ENCODE measurements at regions not wholly inside any gene's neighbourhood (a gene's known extent, or its start where the extent isn't known, plus 50 kb on each side); places are given as distances from the start of the nearest gene placed in this dataset.
A peak's percentile ranks its signal among the peaks of the same experiment; 100 is the strongest.

DNA sequence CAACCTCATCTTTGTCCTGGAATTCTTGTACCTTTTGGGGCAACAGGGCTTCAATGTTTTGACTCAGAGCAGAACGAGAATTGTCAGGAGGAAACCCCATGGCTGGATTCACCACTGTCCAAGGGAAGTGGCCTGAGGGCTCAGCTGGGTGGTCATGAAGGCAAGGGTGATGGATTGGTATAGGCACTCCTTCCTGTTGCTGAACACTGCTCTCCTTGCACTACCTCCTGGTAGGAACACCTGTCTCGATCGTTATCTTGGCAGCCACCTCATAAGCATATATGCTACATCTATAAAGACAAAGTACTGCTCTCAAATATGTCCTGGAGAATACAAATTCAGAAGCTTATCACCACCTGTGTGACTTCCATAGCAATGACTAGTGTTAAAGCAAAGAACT lies 79.8 kb downstream of the CCNG2 start:
- H3K9me3 ChIP-seq: no peaks in the 10 kb centered on the region
- H3K36me3 ChIP-seq (replicated peaks in 1 of 2; ENCODE audit: control insufficient read depth in 1 of 2, insufficient read depth in 2 of 2, low read length in 1 of 2): no peaks in the 10 kb centered on the region
- CTCF ChIA-PET: no interaction called here
- H3K79me2 ChIP-seq (ENCODE audit: insufficient read depth): no peaks in the 10 kb centered on the region
- no peak overlapping the region for H3K27ac ChIP-seq (ENCODE audit: low read depth in 2 of 2, low read length in 1 of 2)
- H3K4me2 ChIP-seq: no peak overlapping the region
- peaks cover 15% of the 10 kb centered on the region; the same call in 1 of the 2 replicates for H3K27me3 ChIP-seq (ENCODE audit: insufficient read depth)
- no peak overlapping the region for H3K9ac ChIP-seq
- H2AFZ ChIP-seq (ENCODE audit: low read depth): no peak overlapping the region
- no peak overlapping the region for H3K4me3 ChIP-seq (ENCODE audit: low read depth in 2 of 2, low read length in 1 of 2)
- no peak for TF ChIP-seq TCF12 (IDR thresholded peaks at IDR 0.05)
- TF ChIP-seq IRF3 (IDR thresholded peaks at IDR 0.05; ENCODE audit: low read depth, low read length): no peak
- no peak for TF ChIP-seq RFX5 (IDR thresholded peaks at IDR 0.05; ENCODE audit: low read length)
- TF ChIP-seq USF2 (IDR thresholded peaks at IDR 0.05; ENCODE audit: borderline replicate concordance, low read depth, low read length): no peak
- TF ChIP-seq PBX3 (IDR thresholded peaks at IDR 0.05): no peak
- TF ChIP-seq REST (IDR thresholded peaks at IDR 0.05; ENCODE audit: low read depth, low read length): no peak
- TF ChIP-seq FOSL2 (IDR thresholded peaks at IDR 0.05; ENCODE audit: borderline replicate concordance, low read depth): no peak
- no peak for DNase-seq
- no peaks in the 10 kb centered on the region for H4K20me1 ChIP-seq (ENCODE audit: insufficient read depth)
- no peaks in the 10 kb centered on the region for H3K9me2 ChIP-seq
- H3F3A ChIP-seq (replicated peaks; ENCODE audit: insufficient read depth): no peaks in the 10 kb centered on the region
- WGBS (ENCODE audit: low lambda C conversion rate): 0% methylated on average over 3 of the region's 3 CpGs
- POLR2A ChIA-PET: no interaction called here
- no peaks in the 10 kb centered on the region for H3K4me1 ChIP-seq (ENCODE audit: control insufficient read depth in 1 of 2, insufficient read depth in 2 of 2, low read depth in 1 of 2, low read length in 1 of 2)

- peaks cover 26% of the 10 kb centered on the region; the same call in 1 of the 2 replicates for H3K27me3 ChIP-seq (ENCODE audit: insufficient read depth)
- TF ChIP-seq CTCF (IDR thresholded peaks at IDR 0.05) (peak; percentile 88), SMC3 (IDR thresholded peaks at IDR 0.05; ENCODE audit: low read depth, low read length) (peak; percentile 58), TAF1 (IDR thresholded peaks at IDR 0.05; ENCODE audit: borderline replicate concordance, low read depth, low read length) (no peak), REST (IDR thresholded peaks at IDR 0.05; ENCODE audit: low read depth, low read length) (no peak), JUND (IDR thresholded peaks at IDR 0.05) (no peak), FOXM1 (IDR thresholded peaks at IDR 0.05; ENCODE audit: low read depth) (no peak), GATA2 (CRISPR knock-in tag; IDR thresholded peaks at IDR 0.05) (no peak)
Observed at GRCh38 chr4:77240469-77241066, 83.6 kb downstream of the CCNG2 start.

More at GRCh38 chr4:77240469-77241066, 83.6 kb downstream of the CCNG2 start:
- Histone ChIP-seq H2AFZ (ENCODE audit: low read depth) (no peak overlapping the region), H3K9ac (no peak overlapping the region), H4K20me1 (ENCODE audit: insufficient read depth) (no peaks in the 10 kb centered on the region), H3K79me2 (ENCODE audit: insufficient read depth) (no peaks in the 10 kb centered on the region), H3F3A (replicated peaks; ENCODE audit: insufficient read depth) (no peaks in the 10 kb centered on the region), H3K4me2 (no peak overlapping the region), H3K9me2 (no peaks in the 10 kb centered on the region), H3K4me3 (ENCODE audit: low read depth in 2 of 2, low read length in 1 of 2) (no peak overlapping the region; a peak in 1 of 4 replicates), H3K27ac (ENCODE audit: low read depth in 2 of 2, low read length in 1 of 2) (no peak overlapping the region), H3K4me1 (ENCODE audit: control insufficient read depth in 1 of 2, insufficient read depth in 2 of 2, low read depth in 1 of 2, low read length in 1 of 2) (no peaks in the 10 kb centered on the region), H3K36me3 (replicated peaks in 1 of 2; ENCODE audit: control insufficient read depth in 1 of 2, insufficient read depth in 2 of 2, low read length in 1 of 2) (no peaks in the 10 kb centered on the region), H3K9me3 (no peaks in the 10 kb centered on the region)
- CTCF ChIA-PET: interaction anchor here (0.5 to 4.5 kb wide), 36 partner anchors 8 to 577 kb away, joined by 3 to 47 read pairs (median 4); no protein-coding TSS in a partner anchor
- WGBS (ENCODE audit: low lambda C conversion rate): 0% methylated on average over 10 of the region's 10 CpGs
- DNase-seq: peak; percentile 53
- POLR2A ChIA-PET: no interaction called here

All from SK-N-SH (cell line).